Activated CD4-positive, alpha-beta T cell treated with anti-CD3 and anti-CD28 coated beads for 36 hours (primary cell): ENCODE measurements at regions not wholly inside any gene's neighbourhood (a gene's known extent, or its start where the extent isn't known, plus 50 kb on each side); places are given as distances from the start of the nearest gene placed in this dataset.

ENCODE experiments used
- ATAC-seq: fragments of 200-7000 bp; cut with Tn5 transposase; one replicate; pipeline ENCODE4 v1.10.0; 2021; ENCODE audit warnings: mild to moderate bottlenecking, moderate library complexity
- CTCF ChIA-PET: fragments of 350-600 bp; sonication (Branson Sonifier 250); formaldehyde crosslinking; loops from one replicate; lab custom pipeline; 2021; ENCODE audit warnings: antibody characterized with exemption; lab: Charles Lee
- POLR2A ChIA-PET: fragments of 350-600 bp; sonication (Branson Sonifier 250); formaldehyde crosslinking; loops from one replicate; lab custom pipeline; 2021; ENCODE audit warnings: antibody characterized with exemption, inconsistent platforms; lab: Charles Lee
- DNase-seq: peaks from one replicate; pipeline ENCODE4 v3.0.0-alpha.2; 2020
- H3K27ac Mint-ChIP-seq: one replicate; pipeline ENCODE4 v1.8.0; 2021; ENCODE audit warnings: mixed read lengths
- H3K27me3 Mint-ChIP-seq: one replicate; pipeline ENCODE4 v1.8.0; 2021; ENCODE audit warnings: mixed read lengths
- H3K36me3 Mint-ChIP-seq: one replicate; pipeline ENCODE4 v1.8.0; 2021; ENCODE audit warnings: low read depth, mixed read lengths
- H3K4me1 Mint-ChIP-seq: one replicate; pipeline ENCODE4 v1.8.0; 2021; ENCODE audit warnings: mixed read lengths
- H3K4me3 Mint-ChIP-seq: one replicate; pipeline ENCODE4 v1.8.0; 2021; ENCODE audit warnings: mild to moderate bottlenecking, moderate library complexity, mixed read lengths
- H3K9me3 Mint-ChIP-seq: one replicate; pipeline ENCODE4 v1.8.0; 2021; ENCODE audit warnings: low read depth, mixed read lengths
- intact Hi-C, 2 experiments: fragments of 100-400 bp; cut with DNase I in 1 of 2; cut with micrococcal nuclease in 1 of 2; formaldehyde crosslinking; loops; one replicate each; pipeline versions ENCODE4 v1.14.2 to v1.15.1; 2022 to 2024; cut with DNase I, micrococcal nuclease

DNA sequence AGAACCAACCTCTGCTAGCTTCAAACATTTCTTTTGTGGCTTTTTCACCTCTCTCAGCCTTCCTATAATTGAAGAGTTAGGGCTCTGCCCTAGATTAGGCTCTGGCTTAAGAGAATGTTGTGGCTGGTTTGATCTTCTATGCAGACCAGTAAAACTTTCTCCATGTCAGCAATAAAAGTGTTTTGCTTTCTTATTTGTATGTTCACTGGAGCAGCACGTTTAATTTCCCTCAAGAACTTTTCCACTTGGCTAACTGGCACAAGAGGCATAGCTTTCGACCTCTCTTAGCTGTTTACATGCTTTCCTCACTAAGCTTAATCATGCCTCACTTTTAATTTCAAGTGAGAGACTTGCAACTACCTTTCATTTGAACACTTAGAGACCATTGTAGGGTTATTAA, 964.7 kb downstream of the ROBO2 start:
- H3K36me3 Mint-ChIP-seq, result no peaks in the 10 kb centered on the region
- intact Hi-C loops, result no loop called here
- H3K27me3 Mint-ChIP-seq, result no peaks in the 10 kb centered on the region
- no peaks in the 10 kb centered on the region for H3K4me1 Mint-ChIP-seq
- DNase-seq (no peak), ATAC-seq (no peak)
- no peak overlapping the region for H3K27ac Mint-ChIP-seq
- no peak overlapping the region for H3K4me3 Mint-ChIP-seq
- CTCF ChIA-PET, result interaction anchor here (1.1 kb wide), 1 partner anchor 9 kb away, joined by 3 read pairs; no protein-coding TSS in a partner anchor
- POLR2A ChIA-PET, result no interaction called here
- H3K9me3 Mint-ChIP-seq, result peaks cover 32% of the 10 kb centered on the region

DNA sequence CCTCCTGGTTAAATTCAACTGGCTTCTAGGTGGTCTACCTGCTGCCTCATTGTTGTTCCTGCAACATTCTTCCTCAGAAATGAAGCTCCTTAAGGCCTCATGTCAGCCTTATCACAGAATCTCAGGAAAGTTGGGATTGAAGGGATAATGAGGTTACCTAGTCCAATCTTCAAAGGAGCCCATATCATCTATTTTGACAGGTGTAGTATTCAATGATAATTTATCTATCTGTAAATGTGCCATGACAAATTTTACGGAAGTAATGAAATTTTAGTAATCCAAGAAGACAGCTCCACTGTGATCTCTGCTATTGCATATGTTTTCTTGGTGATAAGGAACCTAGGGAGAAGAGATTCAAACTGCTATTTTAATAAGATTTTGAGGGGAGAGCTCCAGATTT, 973.8 kb downstream of the ROBO2 start:
- no peak overlapping the region for H3K27ac Mint-ChIP-seq
- no peak overlapping the region for H3K4me3 Mint-ChIP-seq
- no peaks in the 10 kb centered on the region for H3K36me3 Mint-ChIP-seq
- H3K27me3 Mint-ChIP-seq, result no peaks in the 10 kb centered on the region
- intact Hi-C loops, result no loop called here
- POLR2A ChIA-PET, result no interaction called here
- CTCF ChIA-PET, result interaction anchor here (0.8 kb wide), 1 partner anchor 10 kb away, joined by 3 read pairs; no protein-coding TSS in a partner anchor
- no peak for DNase-seq
- no peak for ATAC-seq
- H3K4me1 Mint-ChIP-seq, result no peaks in the 10 kb centered on the region
- H3K9me3 Mint-ChIP-seq, result peaks cover 12% of the 10 kb centered on the region

DNA sequence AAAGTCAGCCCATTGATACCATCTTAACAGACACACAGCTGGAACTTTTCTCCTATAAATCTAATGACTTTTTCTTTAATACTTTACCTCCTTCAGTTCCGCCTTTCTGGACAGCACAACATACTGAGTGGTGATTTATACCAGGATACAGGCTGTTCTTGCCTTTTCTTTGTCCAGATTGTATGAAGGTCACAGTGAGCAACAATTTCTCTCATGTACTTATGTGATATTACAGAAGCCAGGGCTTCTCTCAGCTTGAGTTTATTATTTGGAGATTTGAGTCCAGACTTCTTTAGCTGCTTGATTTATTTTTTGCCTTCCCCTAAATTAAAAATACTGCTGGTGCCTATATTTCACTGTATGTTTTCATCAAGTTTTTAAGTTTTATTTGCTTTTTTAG, 976.0 kb downstream of the ROBO2 start:
- H3K9me3 Mint-ChIP-seq, result peaks cover 9% of the 10 kb centered on the region
- no peaks in the 10 kb centered on the region for H3K4me1 Mint-ChIP-seq
- CTCF ChIA-PET, result no interaction called here
- POLR2A ChIA-PET, result no interaction called here
- DNase-seq (no peak), ATAC-seq (no peak)
- H3K36me3 Mint-ChIP-seq, result no peaks in the 10 kb centered on the region
- H3K27ac Mint-ChIP-seq, result no peak overlapping the region
- intact Hi-C loops, result no loop called here
- no peak overlapping the region for H3K4me3 Mint-ChIP-seq
- H3K27me3 Mint-ChIP-seq, result no peaks in the 10 kb centered on the region

DNA sequence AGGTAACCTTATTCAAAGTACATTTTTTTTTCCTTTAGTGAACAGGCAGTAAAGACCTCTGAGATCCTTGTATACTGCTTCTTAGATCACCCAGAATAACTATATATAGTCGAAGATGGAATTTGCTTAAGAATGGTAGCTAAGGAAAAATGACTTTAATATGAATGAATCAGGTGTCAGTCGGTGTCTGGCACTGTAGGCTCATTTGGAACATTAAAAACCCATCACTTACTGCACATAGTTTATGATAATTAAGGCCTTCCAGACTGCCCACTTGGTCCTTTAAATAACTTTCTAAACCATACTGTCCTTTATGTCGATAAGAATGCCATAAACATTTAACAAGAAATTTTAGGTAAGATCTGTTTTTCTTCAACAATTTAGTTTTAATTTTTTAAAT, 981.8 kb downstream of the ROBO2 start:
- Mint-ChIP-seq H3K27me3 (no peaks in the 10 kb centered on the region), H3K27ac (no peak overlapping the region), H3K4me1 (no peaks in the 10 kb centered on the region), H3K36me3 (no peaks in the 10 kb centered on the region), H3K4me3 (no peak overlapping the region), H3K9me3 (peaks cover 12% of the 10 kb centered on the region)
- ChIA-PET CTCF (no interaction called here), POLR2A (no interaction called here)
- DNase-seq, result no peak
- intact Hi-C loops, result no loop called here
- no peak for ATAC-seq

DNA sequence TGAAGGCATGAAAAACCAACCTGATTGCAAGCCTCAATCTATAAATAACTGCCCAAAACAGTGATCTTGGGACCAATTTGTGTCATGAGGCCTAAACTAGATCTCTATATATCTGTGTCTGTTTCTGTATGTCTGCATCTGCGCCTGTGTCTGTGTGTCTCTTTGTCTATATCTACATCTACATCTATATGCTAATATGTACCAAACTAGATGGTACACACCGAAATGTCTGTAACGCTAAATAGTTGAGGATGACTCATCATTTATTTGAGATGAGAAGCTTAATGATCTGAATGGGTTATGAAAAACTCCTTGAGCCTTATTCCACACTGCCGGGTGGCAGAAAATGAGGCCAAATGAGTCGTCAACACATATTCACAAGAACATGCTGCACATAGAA, 982.3 kb downstream of the ROBO2 start:
- H3K4me3 Mint-ChIP-seq, result no peak overlapping the region
- H3K27me3 Mint-ChIP-seq, result no peaks in the 10 kb centered on the region
- no peaks in the 10 kb centered on the region for H3K36me3 Mint-ChIP-seq
- no peak for ATAC-seq
- ChIA-PET POLR2A (no interaction called here), CTCF (no interaction called here)
- no peak for DNase-seq
- intact Hi-C loops, result no loop called here
- H3K27ac Mint-ChIP-seq, result no peak overlapping the region
- no peaks in the 10 kb centered on the region for H3K4me1 Mint-ChIP-seq
- H3K9me3 Mint-ChIP-seq, result peaks cover 12% of the 10 kb centered on the region

DNA sequence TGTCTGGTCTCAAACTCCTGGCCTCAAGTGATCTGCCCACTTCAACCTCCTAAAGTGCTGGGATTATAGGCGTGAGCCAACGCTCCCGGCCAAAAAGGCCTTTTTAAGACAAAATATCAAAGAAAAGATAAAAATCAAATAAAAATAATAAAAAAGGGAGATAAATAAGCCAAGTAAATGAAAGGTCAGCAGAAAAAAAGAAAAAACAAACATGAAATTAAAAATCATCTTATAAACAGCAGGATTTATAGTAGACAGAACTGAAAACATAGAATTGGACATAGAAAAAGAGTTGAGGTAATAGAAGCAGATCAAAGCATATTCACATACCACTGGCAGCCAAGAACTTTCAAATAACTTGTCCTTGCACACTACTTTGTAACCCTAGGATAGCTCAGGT, 983.4 kb downstream of the ROBO2 start:
- H3K9me3 Mint-ChIP-seq, result peaks cover 12% of the 10 kb centered on the region
- H3K27me3 Mint-ChIP-seq, result no peaks in the 10 kb centered on the region
- DNase-seq, result no peak
- ATAC-seq, result no peak
- intact Hi-C loops, result no loop called here
- H3K4me1 Mint-ChIP-seq, result no peaks in the 10 kb centered on the region
- no peak overlapping the region for H3K27ac Mint-ChIP-seq
- CTCF ChIA-PET, result no interaction called here
- POLR2A ChIA-PET, result no interaction called here
- H3K36me3 Mint-ChIP-seq, result no peaks in the 10 kb centered on the region
- no peak overlapping the region for H3K4me3 Mint-ChIP-seq

DNA sequence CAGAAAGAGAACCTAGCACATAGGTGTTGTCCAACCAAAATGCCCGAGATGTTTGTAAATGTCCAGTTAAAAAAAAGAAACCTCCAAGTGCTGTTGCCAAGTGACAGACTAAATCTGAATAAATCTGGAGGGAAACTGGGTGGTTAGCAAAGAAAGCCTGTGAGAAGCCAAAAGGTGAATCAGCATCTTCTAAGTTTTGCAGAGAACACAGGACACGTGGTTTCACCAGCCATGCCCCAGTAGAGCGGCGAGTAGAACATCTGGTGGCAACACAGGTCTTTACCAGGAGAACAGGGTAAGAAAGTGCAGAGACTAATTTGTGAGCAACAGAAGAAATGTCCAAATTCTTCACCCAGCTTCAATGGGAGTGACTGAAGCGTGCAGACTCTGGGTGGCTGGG, 986.0 kb downstream of the ROBO2 start:
- ChIA-PET CTCF (no interaction called here), POLR2A (no interaction called here)
- DNase-seq, result no peak
- H3K36me3 Mint-ChIP-seq, result no peaks in the 10 kb centered on the region
- H3K4me1 Mint-ChIP-seq, result no peaks in the 10 kb centered on the region
- intact Hi-C loops, result no loop called here
- peaks cover 10% of the 10 kb centered on the region for H3K9me3 Mint-ChIP-seq
- no peak for ATAC-seq
- no peak overlapping the region for H3K4me3 Mint-ChIP-seq
- no peak overlapping the region for H3K27ac Mint-ChIP-seq
- H3K27me3 Mint-ChIP-seq, result no peaks in the 10 kb centered on the region

DNA sequence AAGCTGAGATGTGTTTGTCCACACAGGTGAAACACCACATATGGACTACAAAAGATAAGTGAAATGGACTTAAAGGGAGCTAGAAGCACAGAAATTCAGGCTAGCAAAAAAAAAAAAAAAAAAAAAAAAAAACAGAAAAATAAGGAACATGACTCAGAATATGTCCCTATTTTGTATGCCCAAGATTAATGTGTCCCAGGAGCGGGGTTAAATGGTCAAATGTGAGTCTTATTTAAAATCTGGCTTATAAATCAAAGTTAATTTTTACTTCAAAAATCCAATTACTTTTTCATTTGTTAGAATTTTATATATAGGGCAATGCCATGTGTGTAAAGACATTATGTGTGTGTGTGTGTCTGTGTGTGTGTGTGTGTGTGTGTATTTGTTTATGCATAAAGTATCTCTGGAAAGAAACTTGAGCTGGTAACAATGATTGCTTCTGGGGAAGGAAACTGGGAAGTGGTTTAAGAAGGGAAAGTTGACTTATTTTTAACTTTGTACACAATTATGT, 986.5 kb downstream of the ROBO2 start:
- no peaks in the 10 kb centered on the region for H3K27me3 Mint-ChIP-seq
- ChIA-PET CTCF (no interaction called here), POLR2A (no interaction called here)
- H3K9me3 Mint-ChIP-seq, result peaks cover 10% of the 10 kb centered on the region
- no peaks in the 10 kb centered on the region for H3K36me3 Mint-ChIP-seq
- ATAC-seq (no peak), DNase-seq (no peak)
- H3K4me3 Mint-ChIP-seq, result no peak overlapping the region
- intact Hi-C loops, result no loop called here
- no peak overlapping the region for H3K27ac Mint-ChIP-seq
- H3K4me1 Mint-ChIP-seq, result no peaks in the 10 kb centered on the region

DNA sequence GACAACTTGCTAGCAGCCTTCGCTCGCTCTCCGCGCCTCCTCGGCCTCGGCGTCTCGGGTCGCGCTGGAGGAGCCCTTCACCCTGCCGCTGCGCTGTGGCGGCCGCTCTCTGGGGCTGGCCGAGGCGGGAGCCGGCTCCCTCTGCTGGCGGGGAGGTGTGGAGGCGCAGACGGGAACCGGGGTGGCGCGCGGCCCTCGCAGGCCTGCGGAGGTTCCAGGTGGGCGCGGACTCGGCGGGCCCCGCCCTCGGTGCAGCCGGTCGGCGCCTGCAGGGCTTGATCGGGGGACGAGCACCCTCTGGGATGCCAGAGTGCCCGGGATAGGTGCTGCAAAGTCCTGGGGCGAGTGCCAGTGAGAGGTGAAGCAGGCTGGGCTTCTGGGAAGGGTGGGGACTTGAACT, 989.9 kb downstream of the ROBO2 start:
- Mint-ChIP-seq H3K36me3 (no peaks in the 10 kb centered on the region), H3K4me1 (no peaks in the 10 kb centered on the region), H3K4me3 (no peak overlapping the region), H3K27ac (no peak overlapping the region), H3K9me3 (peaks cover 2% of the 10 kb centered on the region), H3K27me3 (no peaks in the 10 kb centered on the region)
- no peak for ATAC-seq
- CTCF ChIA-PET, result no interaction called here
- intact Hi-C loops, result no loop called here
- no peak for DNase-seq
- POLR2A ChIA-PET, result no interaction called here

DNA sequence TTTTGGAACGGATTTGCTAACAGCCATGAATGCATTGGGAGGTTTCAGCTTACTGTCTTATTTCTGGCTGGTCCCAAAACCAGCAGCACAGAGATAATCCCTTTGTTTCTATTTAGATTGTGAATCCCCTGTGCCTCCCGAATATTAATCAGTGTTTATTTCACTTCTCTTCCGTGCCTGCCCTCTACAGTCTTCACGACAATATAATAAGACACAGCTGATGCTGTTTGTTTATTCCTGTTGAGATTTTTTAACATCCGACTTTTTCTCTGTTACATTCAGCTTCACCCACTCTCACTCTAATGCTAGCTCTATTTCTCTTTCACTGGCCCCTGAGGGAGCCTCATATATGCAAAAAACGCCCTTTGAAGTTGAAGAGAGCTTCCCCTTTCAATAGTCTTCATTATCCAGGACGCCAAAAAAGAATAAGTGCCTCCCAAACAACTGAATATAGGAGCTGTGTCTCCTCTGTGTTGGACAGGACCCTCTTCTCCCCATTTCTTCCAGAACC, 995.3 kb downstream of the ROBO2 start:
- CTCF ChIA-PET, result no interaction called here
- peaks cover 9% of the 10 kb centered on the region for H3K9me3 Mint-ChIP-seq
- intact Hi-C loops, result no loop called here
- no peak overlapping the region for H3K4me3 Mint-ChIP-seq
- H3K27ac Mint-ChIP-seq, result no peak overlapping the region
- POLR2A ChIA-PET, result no interaction called here
- H3K4me1 Mint-ChIP-seq, result no peaks in the 10 kb centered on the region
- DNase-seq (no peak), ATAC-seq (no peak)
- no peaks in the 10 kb centered on the region for H3K27me3 Mint-ChIP-seq
- H3K36me3 Mint-ChIP-seq, result no peaks in the 10 kb centered on the region

DNA sequence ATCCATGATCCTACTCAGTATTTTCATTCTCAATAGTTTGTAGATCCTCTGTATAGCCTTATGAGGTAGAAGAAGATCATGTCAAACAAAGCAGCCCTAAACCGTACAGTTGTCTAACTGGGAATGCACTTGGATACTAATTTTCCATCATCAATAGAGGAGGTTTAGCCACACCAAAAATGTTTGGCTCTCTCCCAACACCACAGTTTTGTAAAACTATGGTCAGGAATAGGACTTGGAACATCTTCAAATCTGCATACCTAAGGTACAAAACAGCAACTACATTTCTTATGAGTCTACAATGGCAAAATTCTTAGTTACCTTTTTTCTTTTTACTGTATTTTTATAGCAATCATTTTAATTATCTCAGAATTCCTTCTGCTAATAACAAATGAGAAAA, 1001.6 kb downstream of the ROBO2 start:
- DNase-seq (no peak), ATAC-seq (no peak)
- Mint-ChIP-seq H3K36me3 (no peaks in the 10 kb centered on the region), H3K27ac (no peak overlapping the region), H3K9me3 (peaks cover 8% of the 10 kb centered on the region), H3K4me3 (no peak overlapping the region), H3K4me1 (no peaks in the 10 kb centered on the region), H3K27me3 (no peaks in the 10 kb centered on the region)
- CTCF ChIA-PET, result no interaction called here
- POLR2A ChIA-PET, result no interaction called here
- intact Hi-C loops, result no loop called here

DNA sequence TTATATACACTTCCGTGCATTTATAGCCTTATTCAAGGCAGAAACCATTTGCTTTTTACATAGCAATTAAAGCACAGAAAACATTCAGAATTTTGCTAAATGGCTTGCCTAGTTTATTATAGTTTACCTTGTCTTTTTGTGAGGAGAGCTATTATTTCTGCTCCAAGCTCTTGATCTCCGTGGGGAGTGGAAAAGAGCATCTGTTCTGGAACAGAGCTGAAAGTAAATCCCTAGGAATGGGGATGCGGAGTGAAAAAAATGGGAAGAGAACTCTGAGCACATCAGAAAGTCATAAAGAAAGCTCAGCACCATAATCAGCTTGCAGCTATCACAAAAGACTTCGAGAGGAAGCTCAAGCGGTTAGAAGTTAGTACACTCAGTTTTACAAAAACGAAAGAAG, 1006.7 kb downstream of the ROBO2 start:
- Mint-ChIP-seq H3K4me3 (no peak overlapping the region), H3K9me3 (peaks cover 6% of the 10 kb centered on the region), H3K27me3 (no peaks in the 10 kb centered on the region), H3K27ac (no peak overlapping the region), H3K36me3 (no peaks in the 10 kb centered on the region), H3K4me1 (no peaks in the 10 kb centered on the region)
- DNase-seq (no peak), ATAC-seq (no peak)
- intact Hi-C loops, result no loop called here
- ChIA-PET POLR2A (no interaction called here), CTCF (no interaction called here)

DNA sequence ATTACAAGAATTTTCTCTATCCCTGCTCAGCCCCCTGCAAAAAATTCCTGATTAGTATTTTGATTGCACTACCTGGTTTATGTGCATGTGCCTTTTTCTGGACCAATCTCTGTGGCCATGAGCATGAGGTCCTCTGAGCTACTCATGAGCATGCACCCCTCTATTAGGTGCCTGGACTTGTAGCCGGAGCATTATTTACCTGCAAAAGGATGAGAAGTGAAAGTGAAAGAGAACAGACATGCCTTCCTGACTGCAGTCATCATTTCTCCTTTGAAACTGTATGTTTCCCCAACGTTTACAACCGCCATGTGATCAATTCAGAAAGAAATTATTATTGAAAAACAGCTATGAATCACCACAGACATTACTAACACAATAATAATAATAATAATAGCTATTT, 1008.8 kb downstream of the ROBO2 start:
- intact Hi-C loops, result no loop called here
- POLR2A ChIA-PET, result no interaction called here
- ATAC-seq, result no peak

More for the DNA sequence above, 1008.8 kb downstream of the ROBO2 start:
- Mint-ChIP-seq H3K36me3 (no peaks in the 10 kb centered on the region), H3K9me3 (peaks cover 8% of the 10 kb centered on the region), H3K4me3 (no peak overlapping the region), H3K4me1 (no peaks in the 10 kb centered on the region), H3K27ac (no peak overlapping the region), H3K27me3 (no peaks in the 10 kb centered on the region)
- no peak for DNase-seq
- CTCF ChIA-PET, result interaction anchor here (0.6 kb wide), 1 partner anchor 240 kb away, joined by 3 read pairs; no protein-coding TSS in a partner anchor
